Heart left ventricle (tissue), 13 donors: ENCODE measurements at regions not wholly inside any gene's neighbourhood (a gene's known extent, or its start where the extent isn't known, plus 50 kb on each side); places are given as distances from the start of the nearest gene placed in this dataset.

Experiments
- CTCF ChIP-seq, 12 donors: fragments of 200-600 bp; sonication (generic) in 4 of 12; IDR thresholded peaks; one replicate each; pipeline versions ENCODE4 v1.5.0 to v1.8.0; 2018 to 2022; ENCODE audit warnings: antibody characterized with exemption in 12 of 12, mild to moderate bottlenecking in 5 of 12
- POLR2A ChIP-seq, 2 donors: fragments of 450-650 bp; IDR thresholded peaks; one replicate each; pipeline ENCODE4 v1.6.1; 2017; ENCODE audit warnings: antibody characterized with exemption in 2 of 2, mild to moderate bottlenecking in 2 of 2, moderate library complexity in 2 of 2
- donor health status: ischemic (EF 13 %, LVEDD 7.1; RV severe dilation, severe dysfunction).
- donor health status: DM: no; HTN: yes; CAD: no.
- donor health status: DM: no; HTN: no; CAD: no.
- donor health status: ischemic (EF 25% LVEDD 6.9; RV normal size, moderate dysfunction).
- donor health status: ischemic (EF 25% LVEDD 5.7; RV mildly dilated, moderate dysfunction).
- donor health status: ischemic (EF 35%, LVEDD 5.7; RV mildly dilated, moderate dysfunction).
- donor health status: nonischemic (EF 11% LVEDD 7.7; RV severe dilation, severe dysfunction).
- donor health status: DM: yes; HTN: yes; CAD: no.
- donor health status: PGD.
- donor health status: ischemic (EF 29% LVEDD 5.4; RV normal size, mild dysfunction).
- donor health status: nonischemic (EF 23%, LVEDD 6.1; RV moderate dilation, normal function).

GRCh38 chr2:6518361-6518760 lies 347.3 kb downstream of the CMPK2 start:
- no peak for TF ChIP-seq CTCF (IDR thresholded peaks at IDR 0.05)
- no peak for TF ChIP-seq POLR2A (IDR thresholded peaks at IDR 0.05)
